ENCODE measurements at regions not wholly inside any gene's neighbourhood (a gene's known extent, or its start where the extent isn't known, plus 50 kb on each side); places are given as distances from the start of the nearest gene placed in this dataset.

GRCh38 chr16:22967521-22968095 is 153.6 kb downstream of the HS3ST2 start:
- no peak overlapping the region for H3K4me3 ChIP-seq (ENCODE audit: control insufficient read depth in 2 of 3, extremely low read depth in 1 of 3, insufficient read depth in 2 of 3, low read depth in 1 of 3, low read length in 3 of 3)
- H4K20me1 ChIP-seq (ENCODE audit: control insufficient read depth, extremely low read depth, insufficient read depth, low read length): no peaks in the 10 kb centered on the region
- H3K9me3 ChIP-seq (ENCODE audit: control insufficient read depth, low read depth, low read length): no peaks in the 10 kb centered on the region
- TF ChIP-seq EZH2 (IDR thresholded peaks at IDR 0.05; ENCODE audit: low read length) (no peak), CTCF (optimal IDR thresholded peaks at IDR 0.05 in 1 of 3, IDR thresholded peaks at IDR 0.05 in 1 of 3, conservative IDR thresholded peaks at IDR 0.05 in 1 of 3; ENCODE audit: extremely low read depth in 1 of 3, insufficient read depth in 2 of 3, low read length in 3 of 3) (no peak)
- H3K27ac ChIP-seq (ENCODE audit: control insufficient read depth, insufficient read depth, low read length): no peak overlapping the region
- H3K4me1 ChIP-seq (ENCODE audit: control insufficient read depth, extremely low read depth, insufficient read depth, low read length): no peaks in the 10 kb centered on the region
- FAIRE-seq (no peak), DNase-seq (ENCODE audit: low read depth, low spot score) (no peak)
- no peaks in the 10 kb centered on the region for H3K9me1 ChIP-seq (ENCODE audit: control insufficient read depth, extremely low read depth, insufficient read depth, low read length)
- H3K4me2 ChIP-seq (ENCODE audit: control insufficient read depth, extremely low read depth, insufficient read depth, low read depth, low read length): no peak overlapping the region
- peaks cover 29% of the 10 kb centered on the region for H3K27me3 ChIP-seq (ENCODE audit: control insufficient read depth, extremely low read depth, insufficient read depth, low read length)
- H3K36me3 ChIP-seq (ENCODE audit: control insufficient read depth in 2 of 2, extremely low read depth in 1 of 2, insufficient read depth in 2 of 2, low read length in 2 of 2): no peaks in the 10 kb centered on the region
- no peaks in the 10 kb centered on the region for H3K79me2 ChIP-seq (ENCODE audit: control insufficient read depth, insufficient read depth, low read length)
- dilution Hi-C loops (cut with MboI; ENCODE audit: extremely low pct_ligation_motif_present, low sequenced_read_pairs): no loop called here
- H3K9ac ChIP-seq (ENCODE audit: control insufficient read depth, extremely low read depth, insufficient read depth, low read length): no peak overlapping the region
- no peak overlapping the region for H2AFZ ChIP-seq (ENCODE audit: control insufficient read depth, low read length)

Data from keratinocyte (primary cell).